ENCODE measurements at regions not wholly inside any gene's neighbourhood (a gene's known extent, or its start where the extent isn't known, plus 50 kb on each side); places are given as distances from the start of the nearest gene placed in this dataset.
"Not testable (repeated sequence)": the region's sequence is repeated elsewhere in the genome, so short reads cannot be mapped to it uniquely, and the experiment has no call there.

DNA sequence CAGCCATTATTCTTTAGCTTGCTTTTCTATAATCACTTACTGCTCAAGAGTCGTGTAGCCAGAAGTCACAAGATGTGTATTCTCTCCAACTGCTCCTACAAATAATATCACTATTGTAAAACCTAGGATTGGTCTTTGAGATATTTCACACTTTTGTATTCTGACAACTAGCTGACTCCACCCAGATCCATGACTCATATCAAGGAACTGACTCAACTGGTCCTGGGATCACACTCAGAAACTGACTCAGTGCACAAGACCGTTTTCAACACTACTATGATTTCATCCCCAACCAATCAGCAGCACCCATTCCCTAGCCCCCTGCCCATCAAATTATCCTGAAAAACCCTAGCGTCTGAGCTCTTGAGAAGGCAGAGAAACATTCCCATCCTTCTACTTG, 56.5 kb upstream of the ORC5 start:
- ATAC-seq (peak in 1 of 2 donors; percentile 27), DNase-seq (ENCODE audit: low spot score) (no peak)
- H3K4me3 Mint-ChIP-seq = no peak overlapping the region
- H3K27me3 Mint-ChIP-seq = peaks cover 19 to 32% of the 10 kb centered on the region in 2 donors
- H3K36me3 Mint-ChIP-seq = peaks cover 9% of the 10 kb centered on the region
- H3K27ac Mint-ChIP-seq = no peak overlapping the region
- H3K4me1 Mint-ChIP-seq (ENCODE audit: low read depth in 2 of 2) = no peaks in the 10 kb centered on the region
- H3K9me3 Mint-ChIP-seq = peaks cover 13% of the 10 kb centered on the region

DNA sequence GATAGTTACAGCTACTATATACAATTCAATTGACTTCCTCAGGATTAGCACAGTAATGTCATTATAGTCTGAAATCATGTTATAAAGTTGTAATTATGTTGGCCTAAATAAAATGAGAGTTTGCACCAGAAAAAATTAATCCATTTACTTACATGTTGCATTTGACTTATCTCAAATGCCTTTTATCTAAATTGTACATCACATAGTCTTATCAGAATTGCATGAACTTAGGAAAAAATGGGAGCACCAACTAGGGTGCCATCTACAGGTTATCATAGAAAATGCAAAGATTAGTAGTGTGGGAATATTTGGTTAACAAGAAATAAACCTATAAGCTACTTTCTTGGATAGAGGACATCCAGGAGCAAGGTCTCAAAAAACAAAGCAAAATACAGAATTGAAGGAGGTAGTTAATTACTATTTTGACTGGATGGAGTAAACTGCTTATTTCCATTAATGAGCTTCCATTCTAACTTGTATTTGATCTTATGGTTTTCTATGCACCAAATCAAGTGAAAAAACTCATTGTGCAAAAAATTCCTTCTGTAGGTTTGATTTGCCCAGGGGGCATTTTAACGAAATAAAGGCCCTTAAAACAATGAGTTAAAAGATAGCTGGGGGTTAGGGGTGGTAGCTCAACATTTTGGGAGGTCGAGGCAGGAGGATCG, 60.0 kb upstream of the ORC5 start:
- H3K27ac Mint-ChIP-seq = no peak overlapping the region
- ATAC-seq = no peak
- H3K36me3 Mint-ChIP-seq = peaks cover 9% of the 10 kb centered on the region
- DNase-seq (ENCODE audit: low spot score) = no peak
- H3K4me1 Mint-ChIP-seq (ENCODE audit: low read depth in 2 of 2) = no peaks in the 10 kb centered on the region
- no peak overlapping the region for H3K4me3 Mint-ChIP-seq
- H3K27me3 Mint-ChIP-seq = peaks cover 11 to 30% of the 10 kb centered on the region in 2 donors
- peaks cover 8% of the 10 kb centered on the region for H3K9me3 Mint-ChIP-seq

DNA sequence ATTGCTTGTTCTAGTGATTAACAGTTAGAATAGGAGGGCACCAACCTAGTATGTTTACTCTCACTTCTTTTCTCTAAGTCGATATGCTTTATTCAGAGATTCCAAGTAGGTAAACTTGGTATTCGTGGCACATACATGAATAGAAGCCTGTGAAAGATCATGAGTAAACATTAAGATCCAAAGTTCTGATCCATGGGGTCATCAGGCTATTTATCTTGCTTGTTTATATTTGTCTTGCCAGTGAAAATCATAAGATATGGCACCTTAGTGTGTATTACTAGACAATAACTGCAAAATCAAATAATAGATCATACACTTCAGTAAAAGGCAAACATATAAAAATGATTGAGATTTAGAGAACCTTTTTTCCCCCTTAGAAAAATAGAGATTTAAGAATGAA, 56.5 kb upstream of the LHFPL3 start:
- Mint-ChIP-seq H3K4me1 (ENCODE audit: low read depth in 2 of 2) (no peaks in the 10 kb centered on the region), H3K27me3 (peaks cover 8 to 27% of the 10 kb centered on the region in 2 donors), H3K9me3 (peaks cover 5% of the 10 kb centered on the region), H3K36me3 (peaks cover 5% of the 10 kb centered on the region), H3K4me3 (no peak overlapping the region), H3K27ac (no peak overlapping the region)
- no peak for DNase-seq (ENCODE audit: low spot score)
- no peak for ATAC-seq

DNA sequence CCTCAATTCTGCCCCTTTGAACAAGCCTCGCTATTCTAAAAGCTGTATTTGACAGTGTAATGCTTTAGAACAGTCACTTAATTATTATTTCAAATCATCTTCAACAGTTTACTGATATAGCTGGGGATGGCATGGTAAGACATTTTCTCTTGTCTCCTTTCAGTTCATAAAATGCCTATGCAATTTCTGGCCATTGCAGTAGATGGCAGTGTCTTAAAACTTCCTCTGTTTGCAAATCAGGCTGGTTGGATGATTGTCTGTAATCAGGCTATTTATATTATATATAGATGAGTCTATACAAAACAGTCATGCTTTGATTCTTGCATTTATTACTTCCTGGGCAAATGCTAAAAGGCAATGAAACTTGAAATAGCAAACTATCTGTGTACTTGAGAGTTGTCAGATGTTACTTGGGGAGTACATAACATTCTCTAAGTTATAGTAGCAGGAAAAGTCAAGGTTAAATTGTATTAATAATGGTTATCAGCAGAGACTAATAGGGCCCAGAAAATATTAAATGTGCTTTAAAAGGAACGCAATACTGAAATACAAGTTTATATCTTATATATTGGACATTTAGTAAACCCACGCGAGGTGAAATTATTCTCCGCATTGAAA, 55.5 kb upstream of the LHFPL3 start:
- Mint-ChIP-seq H3K27me3 (peaks cover 8 to 26% of the 10 kb centered on the region in 2 donors), H3K4me3 (no peak overlapping the region), H3K4me1 (ENCODE audit: low read depth in 2 of 2) (no peaks in the 10 kb centered on the region), H3K27ac (no peak overlapping the region), H3K36me3 (peaks cover 5% of the 10 kb centered on the region), H3K9me3 (peaks cover 5% of the 10 kb centered on the region)
- ATAC-seq (no peak), DNase-seq (ENCODE audit: low spot score) (no peak)

DNA sequence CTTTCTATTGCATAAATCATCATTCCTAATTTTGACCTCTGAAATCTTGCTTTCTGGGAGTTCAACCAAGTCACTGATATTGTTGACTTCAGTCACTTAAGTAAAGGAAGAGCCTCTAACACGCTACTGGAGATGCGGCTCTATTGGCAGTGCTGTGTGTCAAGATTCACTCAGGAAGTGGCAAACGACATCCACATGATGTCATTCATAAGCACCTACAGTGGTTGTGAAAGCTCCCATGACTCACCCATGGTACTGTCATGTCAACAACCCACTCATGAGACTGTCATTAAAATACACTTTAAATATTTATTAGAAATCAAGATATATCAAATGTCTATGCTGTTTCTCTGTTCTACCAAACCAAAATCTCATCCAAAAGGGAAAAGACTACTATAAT, 52.5 kb upstream of the LHFPL3 start:
- DNase-seq (ENCODE audit: low spot score) (no peak), ATAC-seq (peak in 1 of 2 donors; percentile 75)
- Mint-ChIP-seq H3K9me3 (peaks cover 5% of the 10 kb centered on the region), H3K27ac (no peak overlapping the region), H3K27me3 (peaks cover 0 to 23% of the 10 kb centered on the region in 2 donors), H3K4me1 (ENCODE audit: low read depth in 2 of 2) (no peaks in the 10 kb centered on the region), H3K36me3 (peaks cover 5% of the 10 kb centered on the region), H3K4me3 (no peak overlapping the region)

DNA sequence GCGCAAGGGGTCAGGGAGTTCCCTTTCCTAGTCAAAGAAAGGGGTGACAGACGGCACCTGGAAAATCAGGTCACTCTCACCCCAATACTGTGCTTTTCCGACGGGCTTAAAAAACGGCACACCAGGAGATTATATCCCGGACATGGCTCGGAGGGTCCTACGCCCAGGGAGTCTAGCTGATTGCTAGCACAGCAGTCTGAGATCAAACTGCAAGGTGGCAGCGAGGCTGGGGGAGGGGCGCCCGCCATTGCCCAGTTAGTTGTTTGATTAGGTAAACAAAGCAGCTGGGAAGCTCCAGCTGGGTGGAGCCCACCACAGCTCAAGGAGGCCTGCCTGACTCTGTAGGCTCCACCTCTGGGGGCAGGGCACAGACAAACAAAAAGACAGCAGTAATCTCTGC, 51.7 kb upstream of the LHFPL3 start:
- H3K27ac Mint-ChIP-seq; H3K36me3 Mint-ChIP-seq; ATAC-seq; DNase-seq (ENCODE audit: low spot score); H3K4me3 Mint-ChIP-seq; H3K9me3 Mint-ChIP-seq; H3K4me1 Mint-ChIP-seq (ENCODE audit: low read depth in 2 of 2): not testable (repeated sequence)
- peaks cover 0 to 23% of the 10 kb centered on the region in 2 donors for H3K27me3 Mint-ChIP-seq

Measured in natural killer cell treated with Interleukin-12 subunit alpha and Interleukin-12 subunit beta and Interleukin-15 and Interleukin-18, amount 100 ng/mL, for 72 hours (primary cell).